MM.1S (cell line): ENCODE measurements at regions not wholly inside any gene's neighbourhood (a gene's known extent, or its start where the extent isn't known, plus 50 kb on each side); places are given as distances from the start of the nearest gene placed in this dataset.

ENCODE experiments used
- DNase-seq: peaks from one replicate; pipeline ENCODE4 v3.0.0-alpha.2; 2015
- H2AFZ ChIP-seq: fragments of 300-600 bp; sonication (generic); 2 replicates; pipeline ENCODE4 v1.6.0; 2016; ENCODE audit warnings: antibody characterized with exemption, low read length
- H3F3A ChIP-seq: fragments of 300-600 bp; sonication (generic); 2 replicates; pipeline ENCODE4 v1.6.1; 2016; ENCODE audit warnings: mild to moderate bottlenecking, antibody characterized with exemption, low read length, moderate library complexity, mixed read lengths; ENCODE audit not compliant: insufficient read depth
- H3K27ac ChIP-seq: fragments of 300-600 bp; sonication (generic); 2 replicates; pipeline ENCODE4 v1.5.1; 2016; ENCODE audit warnings: mild to moderate bottlenecking, low read length
- H3K27me3 ChIP-seq: fragments of 300-600 bp; sonication (generic); replicated peaks from 2 replicates; pipeline ENCODE4 v1.6.0; 2016; ENCODE audit warnings: low read length; ENCODE audit not compliant: insufficient read depth
- H3K36me3 ChIP-seq: fragments of 300-600 bp; sonication (generic); replicated peaks from 2 replicates; pipeline ENCODE4 v1.6.1; 2016; ENCODE audit warnings: mild to moderate bottlenecking, low read length, mixed read lengths; ENCODE audit not compliant: insufficient read depth
- H3K4me1 ChIP-seq: fragments of 300-600 bp; sonication (generic); 2 replicates; pipeline ENCODE4 v1.6.1; 2016; ENCODE audit warnings: low read length, mixed read lengths
- H3K4me2 ChIP-seq: fragments of 300-600 bp; sonication (generic); 2 replicates; pipeline ENCODE4 v1.6.0; 2016; ENCODE audit warnings: low read depth, low read length
- H3K4me3 ChIP-seq: fragments of 300-600 bp; sonication (generic); 2 replicates; pipeline ENCODE4 v1.5.1; 2016; ENCODE audit warnings: low read length, mixed read lengths
- H3K79me2 ChIP-seq: fragments of 300-600 bp; sonication (generic); 2 replicates; pipeline ENCODE4 v1.6.1; 2016; ENCODE audit warnings: mixed run types, low read length, mixed read lengths
- H3K9ac ChIP-seq: fragments of 300-600 bp; sonication (generic); 2 replicates; pipeline ENCODE4 v1.6.1; 2016; ENCODE audit warnings: low read length, mixed read lengths
- H3K9me2 ChIP-seq: fragments of 300-600 bp; sonication (generic); replicated peaks from 2 replicates; pipeline ENCODE4 v1.6.1; 2016; ENCODE audit warnings: mild to moderate bottlenecking, low read length, mixed read lengths; ENCODE audit not compliant: insufficient read depth
- H3K9me3 ChIP-seq: fragments of 300-600 bp; sonication (generic); replicated peaks from 2 replicates; pipeline ENCODE4 v1.6.1; 2016; ENCODE audit warnings: mild to moderate bottlenecking, low read length, mixed read lengths; ENCODE audit not compliant: insufficient read depth
- H4K20me1 ChIP-seq: fragments of 300-600 bp; sonication (generic); 2 replicates; pipeline ENCODE4 v1.6.1; 2016; ENCODE audit warnings: mild to moderate bottlenecking, low read length, moderate library complexity, mixed read lengths; ENCODE audit not compliant: insufficient read depth
- CTCF ChIP-seq: fragments of 300-600 bp; sonication (generic); IDR thresholded peaks from 2 replicates; pipeline ENCODE4 v1.5.1; 2016; ENCODE audit warnings: antibody characterized with exemption, low read length, mixed read lengths
- EZH2 ChIP-seq: fragments of 300-600 bp; sonication (generic); optimal IDR thresholded peaks from 2 replicates; pipeline ENCODE3; 2017; ENCODE audit warnings: low read depth, mild to moderate bottlenecking, antibody characterized with exemption, low read length, mixed read lengths
- EZH2phosphoT487 ChIP-seq: fragments of 300-600 bp; sonication (generic); IDR thresholded peaks from 2 replicates; pipeline ENCODE4 v1.6.1; 2018; ENCODE audit warnings: antibody characterized with exemption, low read length

GRCh38 chr11:109291553-109291952 is 130.4 kb upstream of the C11orf87 start:
- no peaks in the 10 kb centered on the region for H3K79me2 ChIP-seq
- no peaks in the 10 kb centered on the region for H3K4me1 ChIP-seq
- H2AFZ ChIP-seq = no peak overlapping the region
- no peaks in the 10 kb centered on the region for H3K9me3 ChIP-seq
- no peaks in the 10 kb centered on the region for H3F3A ChIP-seq
- no peak overlapping the region for H3K4me2 ChIP-seq
- no peak for DNase-seq
- TF ChIP-seq CTCF (no peak), EZH2phosphoT487 (no peak), EZH2 (no peak)
- no peaks in the 10 kb centered on the region for H3K36me3 ChIP-seq
- no peaks in the 10 kb centered on the region for H3K27me3 ChIP-seq
- no peak overlapping the region for H3K9ac ChIP-seq
- H4K20me1 ChIP-seq = no peaks in the 10 kb centered on the region
- no peak overlapping the region for H3K4me3 ChIP-seq
- no peak overlapping the region for H3K27ac ChIP-seq
- H3K9me2 ChIP-seq = no peaks in the 10 kb centered on the region

GRCh38 chr11:109298865-109299264 is 123.1 kb upstream of the C11orf87 start:
- no peaks in the 10 kb centered on the region for H3K79me2 ChIP-seq
- H3K36me3 ChIP-seq = no peaks in the 10 kb centered on the region
- H3K9me3 ChIP-seq = no peaks in the 10 kb centered on the region
- H3F3A ChIP-seq = no peaks in the 10 kb centered on the region
- no peaks in the 10 kb centered on the region for H4K20me1 ChIP-seq
- H3K4me2 ChIP-seq = no peak overlapping the region
- H3K4me1 ChIP-seq = no peaks in the 10 kb centered on the region
- no peaks in the 10 kb centered on the region for H3K27me3 ChIP-seq
- H3K4me3 ChIP-seq = no peak overlapping the region
- H2AFZ ChIP-seq = no peak overlapping the region
- DNase-seq = no peak
- TF ChIP-seq EZH2phosphoT487 (no peak), EZH2 (no peak), CTCF (no peak)
- no peaks in the 10 kb centered on the region for H3K9me2 ChIP-seq
- no peak overlapping the region for H3K9ac ChIP-seq
- H3K27ac ChIP-seq = no peak overlapping the region

GRCh38 chr11:109300211-109300610 is 121.8 kb upstream of the C11orf87 start:
- H3K4me1 ChIP-seq = no peaks in the 10 kb centered on the region
- TF ChIP-seq EZH2 (no peak), EZH2phosphoT487 (no peak), CTCF (no peak)
- H3K9me2 ChIP-seq = no peaks in the 10 kb centered on the region
- H3K4me3 ChIP-seq = no peak overlapping the region
- H3K9ac ChIP-seq = no peak overlapping the region
- no peak overlapping the region for H3K4me2 ChIP-seq
- H3K27ac ChIP-seq = no peak overlapping the region
- DNase-seq = no peak
- H3F3A ChIP-seq = no peaks in the 10 kb centered on the region
- no peaks in the 10 kb centered on the region for H3K79me2 ChIP-seq
- H2AFZ ChIP-seq = no peak overlapping the region
- no peaks in the 10 kb centered on the region for H4K20me1 ChIP-seq
- H3K9me3 ChIP-seq = no peaks in the 10 kb centered on the region
- no peaks in the 10 kb centered on the region for H3K36me3 ChIP-seq
- no peaks in the 10 kb centered on the region for H3K27me3 ChIP-seq
